Erythroblast (primary cell): ENCODE measurements at regions not wholly inside any gene's neighbourhood (a gene's known extent, or its start where the extent isn't known, plus 50 kb on each side); places are given as distances from the start of the nearest gene placed in this dataset.

Source experiments
- DNase-seq, 2 experiments: peaks; one replicate each; lab custom pipeline; 2025; lab: John Stamatoyannopoulos, UW
- GATA1 ChIP-seq: IDR thresholded peaks from 2 replicates; pipeline ENCODE4 v1.6.1; 2011; ENCODE audit warnings: low read depth, mild to moderate bottlenecking, control low read depth, low read length, moderate library complexity
- POLR2A ChIP-seq: IDR thresholded peaks from 2 replicates; pipeline ENCODE4 v1.6.1; 2011; ENCODE audit warnings: mild to moderate bottlenecking, low read length

DNA sequence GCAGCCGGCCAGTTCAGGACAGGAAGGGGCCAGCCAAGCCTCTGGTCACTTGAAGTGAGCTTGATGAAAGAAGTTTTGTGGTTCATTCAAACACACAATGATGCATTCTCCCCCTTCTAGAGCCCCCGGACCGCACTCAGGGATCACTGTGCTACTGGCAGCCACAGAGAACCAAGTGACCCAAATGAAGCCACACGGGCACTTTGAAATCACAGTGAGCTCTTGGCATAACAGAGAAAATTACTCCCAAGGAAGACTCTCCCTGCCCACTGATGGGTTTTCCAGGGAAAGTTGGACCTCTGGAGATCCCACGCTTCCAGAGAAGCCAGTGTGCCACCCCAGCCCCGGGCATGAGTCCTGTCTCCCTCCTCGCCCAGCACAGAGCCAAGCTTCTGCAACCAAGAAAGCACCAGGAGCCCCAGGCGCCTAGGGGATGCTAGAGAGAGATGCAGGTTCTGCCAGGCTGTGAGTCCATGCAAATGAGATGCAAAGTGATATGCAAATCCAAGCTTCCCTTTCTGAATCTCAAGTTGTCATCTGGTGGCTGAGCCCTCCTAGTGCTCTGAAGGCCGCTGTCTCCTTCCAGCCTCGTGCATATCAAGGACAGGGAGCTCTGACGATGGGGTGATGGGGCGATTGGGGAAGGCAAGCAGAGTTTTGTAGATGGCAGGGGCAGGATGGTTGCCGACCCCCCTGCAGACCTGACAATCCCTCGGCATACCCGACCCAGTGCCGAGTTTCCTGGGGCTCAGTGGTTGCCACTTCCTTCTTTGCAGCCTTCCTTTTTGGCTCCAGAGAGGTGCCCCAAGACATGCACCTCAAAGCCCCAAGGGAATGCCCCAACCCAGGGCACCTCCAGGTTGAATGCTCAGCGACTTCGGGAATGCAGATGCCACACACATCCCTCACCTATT lies 59.7 kb upstream of the TNRC6C start:
- TF ChIP-seq POLR2A: no peak
- TF ChIP-seq GATA1: no peak
- no peak for DNase-seq

DNA sequence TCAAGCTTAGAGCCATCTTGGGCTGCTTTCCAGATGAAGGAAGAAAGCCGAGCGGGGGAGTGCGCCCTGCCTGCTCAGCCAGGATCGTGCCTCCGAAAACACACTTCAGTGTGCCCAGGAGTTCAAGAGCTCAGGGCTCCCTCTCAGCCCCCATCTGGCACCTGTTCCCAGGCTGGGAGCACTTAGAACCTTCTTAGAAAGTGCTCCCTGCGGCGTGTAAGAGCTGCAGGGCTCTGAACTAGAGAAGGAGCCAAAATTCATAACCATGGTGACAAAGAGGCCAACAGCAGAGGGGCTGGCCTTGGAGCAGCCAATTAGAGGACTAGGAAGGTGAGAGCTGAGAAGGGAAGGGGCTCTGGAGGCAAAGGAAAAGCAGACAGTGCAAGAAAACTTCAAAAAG lies 59.0 kb upstream of the TNRC6C start:
- no peak for DNase-seq
- TF ChIP-seq GATA1 (no peak), POLR2A (no peak)

- DNase-seq: no peak
- TF ChIP-seq POLR2A: no peak
- no peak for TF ChIP-seq GATA1
Measured at GRCh38 chr17:77901481-77901880, 57.0 kb upstream of the TNRC6C start.

DNA sequence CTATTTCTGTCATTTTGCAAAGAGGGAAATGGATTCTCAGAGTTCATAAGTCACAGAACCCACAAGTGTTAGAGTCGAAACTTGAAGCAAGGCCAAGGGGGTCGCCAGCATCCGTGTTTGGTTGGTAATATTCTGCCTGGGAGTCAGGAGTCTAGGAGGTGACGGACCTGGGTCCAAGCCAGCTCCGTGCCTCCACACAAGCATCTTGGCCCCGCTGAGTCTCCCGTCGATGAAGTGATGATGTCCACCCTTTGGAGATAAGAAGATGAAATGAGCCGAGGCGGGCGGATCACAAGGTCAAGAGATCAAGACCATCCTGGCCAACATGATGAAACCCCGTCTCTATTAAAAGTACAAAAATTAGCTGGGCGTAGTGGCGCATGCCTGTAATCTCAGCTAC lies 53.2 kb upstream of the TNRC6C start:
- DNase-seq: no peak
- TF ChIP-seq POLR2A (no peak), GATA1 (no peak)

GRCh38 chr17:77905766-77906165 lies 52.7 kb upstream of the TNRC6C start:
- no peak for TF ChIP-seq POLR2A

GRCh38 chr17:77906377-77906871 lies 52.1 kb upstream of the TNRC6C start:
- no peak for DNase-seq
- no peak for TF ChIP-seq POLR2A
- TF ChIP-seq GATA1: no peak

More at GRCh38 chr17:77905766-77906165, 52.7 kb upstream of the TNRC6C start:
- DNase-seq: no peak

DNA sequence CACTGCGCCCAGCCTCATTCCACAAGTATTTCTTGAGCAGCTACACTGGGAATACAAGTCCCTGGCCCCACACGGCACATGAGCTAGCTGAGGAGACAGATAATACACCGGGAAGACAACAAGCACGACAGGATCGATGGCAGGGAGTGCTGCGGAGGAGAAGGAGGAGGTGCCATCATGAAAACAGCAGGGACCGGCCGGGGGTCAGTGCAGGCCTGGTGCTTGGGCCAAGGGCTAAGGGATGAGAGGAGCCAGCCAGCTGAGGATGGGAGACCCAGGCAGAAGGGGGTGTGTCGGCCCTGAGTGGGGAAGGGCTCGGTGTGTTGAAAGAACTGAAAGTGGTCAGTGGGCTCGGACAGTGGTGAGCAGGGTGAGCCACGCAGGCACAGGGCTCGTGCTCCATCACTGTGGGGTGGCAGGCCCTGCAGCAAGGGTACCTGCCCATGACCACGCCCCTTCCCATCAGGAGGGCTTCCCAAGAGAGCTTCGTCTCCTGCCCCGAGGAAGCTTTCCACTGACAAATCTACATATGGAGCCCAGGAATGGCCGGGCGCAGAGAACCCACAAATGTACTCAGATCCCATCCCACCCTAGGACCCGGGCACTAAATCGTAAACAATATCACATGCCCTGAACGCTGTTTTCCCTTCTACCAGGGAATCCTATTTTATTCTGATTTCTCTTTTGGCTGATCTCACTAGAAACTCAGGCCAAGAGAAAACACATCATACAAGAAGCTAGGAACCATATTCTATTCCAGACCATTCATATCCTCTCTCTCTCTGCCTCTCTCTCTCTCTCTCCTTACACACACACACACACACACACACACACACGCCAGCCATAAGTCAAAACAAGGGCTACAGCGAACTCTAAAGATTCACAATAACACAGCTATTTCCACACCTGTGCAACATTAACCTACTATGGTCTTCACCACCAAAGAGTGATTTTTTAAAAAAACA lies 50.7 kb upstream of the TNRC6C start:
- no peak for DNase-seq
- TF ChIP-seq POLR2A (no peak), GATA1 (no peak)

GRCh38 chr17:77908501-77908900 lies 50.0 kb upstream of the TNRC6C start:
- TF ChIP-seq GATA1 (no peak), POLR2A (no peak)
- no peak for DNase-seq
